Neural progenitor cell (in vitro differentiated cells): ENCODE measurements at regions not wholly inside any gene's neighbourhood (a gene's known extent, or its start where the extent isn't known, plus 50 kb on each side); places are given as distances from the start of the nearest gene placed in this dataset.

Experiments used
- DNase-seq: peaks from one replicate; pipeline ENCODE4 v3.0.0-alpha.2; 2016; ENCODE audit warnings: low spot score
- H2AFZ ChIP-seq: fragments of 200-600 bp; sonication (generic); replicated peaks from 2 replicates; pipeline ENCODE4 v1.6.1; 2016; ENCODE audit warnings: antibody characterized with exemption
- H3F3A ChIP-seq: fragments of 200-600 bp; sonication (generic); 2 replicates; pipeline ENCODE4 v1.6.1; 2016; ENCODE audit warnings: antibody characterized with exemption, low read depth
- H3K27ac ChIP-seq: fragments of 200-600 bp; sonication (generic); 2 replicates; pipeline ENCODE4 v1.5.1; 2016; ENCODE audit warnings: mild to moderate bottlenecking
- H3K27me3 ChIP-seq: fragments of 200-600 bp; sonication (generic); 2 replicates; pipeline ENCODE4 v1.6.1; 2016; ENCODE audit warnings: mild to moderate bottlenecking, moderate library complexity
- H3K36me3 ChIP-seq: fragments of 200-600 bp; sonication (generic); 2 replicates; pipeline ENCODE4 v1.5.1; 2016
- H3K4me1 ChIP-seq: fragments of 200-600 bp; sonication (generic); 2 replicates; pipeline ENCODE4 v1.6.1; 2016; ENCODE audit warnings: mixed run types
- H3K4me2 ChIP-seq: fragments of 200-600 bp; sonication (generic); 2 replicates; pipeline ENCODE4 v1.6.1; 2016
- H3K4me3 ChIP-seq: fragments of 200-600 bp; sonication (generic); 2 replicates; pipeline ENCODE4 v1.5.1; 2016
- H3K79me2 ChIP-seq: fragments of 200-600 bp; sonication (generic); 2 replicates; pipeline ENCODE4 v1.6.1; 2016; ENCODE audit warnings: low read depth
- H3K9ac ChIP-seq: fragments of 200-600 bp; sonication (generic); 2 replicates; pipeline ENCODE4 v1.6.1; 2016
- H3K9me3 ChIP-seq: fragments of 200-600 bp; sonication (generic); 2 replicates; pipeline ENCODE4 v1.5.1; 2016; ENCODE audit warnings: low read depth
- H4K20me1 ChIP-seq: fragments of 200-600 bp; sonication (generic); 2 replicates; pipeline ENCODE4 v1.6.1; 2016; ENCODE audit warnings: low read depth
- H3K27ac Mint-ChIP-seq: 3 replicates; pipeline ENCODE4 v1.8.0; 2021; ENCODE audit warnings: mixed read lengths
- H3K27me3 Mint-ChIP-seq: 2 replicates; pipeline ENCODE4 v1.8.0; 2022; ENCODE audit warnings: low read depth, mild to moderate bottlenecking, inconsistent platforms, moderate library complexity, mixed read lengths; ENCODE audit not compliant: insufficient read depth
- H3K36me3 Mint-ChIP-seq: 3 replicates; pipeline ENCODE4 v1.8.0; 2021; ENCODE audit warnings: mixed read lengths
- H3K4me1 Mint-ChIP-seq: 3 replicates; pipeline ENCODE4 v1.8.0; 2021; ENCODE audit warnings: mixed read lengths
- H3K4me3 Mint-ChIP-seq: 3 replicates; pipeline ENCODE4 v1.8.0; 2021; ENCODE audit warnings: mild to moderate bottlenecking, moderate library complexity, mixed read lengths
- H3K9me3 Mint-ChIP-seq: 3 replicates; pipeline ENCODE4 v1.8.0; 2020; ENCODE audit warnings: mixed read lengths
- CTCF ChIP-seq: fragments of 200-600 bp; sonication (generic); IDR thresholded peaks from 2 replicates; pipeline ENCODE4 v1.5.1; 2017; ENCODE audit warnings: antibody characterized with exemption, mild to moderate bottlenecking
- EZH2 ChIP-seq: fragments of 200-600 bp; sonication (generic); IDR thresholded peaks from 2 replicates; pipeline ENCODE4 v1.6.1; 2017; ENCODE audit warnings: antibody characterized with exemption, mild to moderate bottlenecking, moderate library complexity
- EZH2phosphoT487 ChIP-seq: fragments of 200-600 bp; sonication (generic); IDR thresholded peaks from 2 replicates; pipeline ENCODE4 v1.6.1; 2017; ENCODE audit warnings: antibody characterized with exemption

GRCh38 chr3:182597621-182598041, 195.7 kb upstream of the ATP11B start:
- Histone ChIP-seq H4K20me1 (no peaks in the 10 kb centered on the region), H3K9ac (no peak overlapping the region), H3F3A (no peaks in the 10 kb centered on the region), H3K9me3 (no peaks in the 10 kb centered on the region), H3K4me1 (peaks cover 11% of the 10 kb centered on the region), H2AFZ (no peak overlapping the region), H3K4me2 (no peak overlapping the region), H3K4me3 (no peak overlapping the region), H3K36me3 (no peaks in the 10 kb centered on the region), H3K27ac (no peak overlapping the region), H3K79me2 (no peaks in the 10 kb centered on the region), H3K27me3 (no peaks in the 10 kb centered on the region)
- Mint-ChIP-seq H3K36me3 (peaks cover 3% of the 10 kb centered on the region), H3K9me3 (peaks cover 4% of the 10 kb centered on the region), H3K4me1 (peaks cover 19% of the 10 kb centered on the region), H3K4me3 (no peak overlapping the region), H3K27me3 (no peaks in the 10 kb centered on the region), H3K27ac (no peak overlapping the region)
- TF ChIP-seq EZH2phosphoT487, result no peak
- TF ChIP-seq EZH2, result no peak
- TF ChIP-seq CTCF, result no peak
- no peak for DNase-seq

GRCh38 chr3:182601597-182601996, 191.7 kb upstream of the ATP11B start:
- H3K27ac ChIP-seq, result no peak overlapping the region
- no peaks in the 10 kb centered on the region for H3K27me3 ChIP-seq
- no peak overlapping the region for H3K4me2 ChIP-seq
- H4K20me1 ChIP-seq, result no peaks in the 10 kb centered on the region
- no peak overlapping the region for H2AFZ ChIP-seq
- no peak overlapping the region for H3K4me3 ChIP-seq
- no peaks in the 10 kb centered on the region for H3F3A ChIP-seq
- DNase-seq, result no peak
- TF ChIP-seq EZH2phosphoT487 (no peak), EZH2 (no peak), CTCF (no peak)
- no peak overlapping the region for H3K9ac ChIP-seq
- no peaks in the 10 kb centered on the region for H3K79me2 ChIP-seq
- no peaks in the 10 kb centered on the region for H3K9me3 ChIP-seq
- H3K27me3 Mint-ChIP-seq, result no peaks in the 10 kb centered on the region
- H3K9me3 Mint-ChIP-seq, result peaks cover 4% of the 10 kb centered on the region
- no peak overlapping the region for H3K4me3 Mint-ChIP-seq
- H3K27ac Mint-ChIP-seq, result no peak overlapping the region
- peaks cover 4% of the 10 kb centered on the region for H3K4me1 Mint-ChIP-seq
- no peaks in the 10 kb centered on the region for H3K36me3 ChIP-seq
- peaks cover 3% of the 10 kb centered on the region for H3K36me3 Mint-ChIP-seq
- H3K4me1 ChIP-seq, result peaks cover 3% of the 10 kb centered on the region

GRCh38 chr3:182603501-182603900, 189.8 kb upstream of the ATP11B start:
- TF ChIP-seq EZH2, result no peak
- TF ChIP-seq CTCF, result no peak
- TF ChIP-seq EZH2phosphoT487, result no peak
- peaks cover 3% of the 10 kb centered on the region for H3K36me3 Mint-ChIP-seq

More at GRCh38 chr3:182603501-182603900, 189.8 kb upstream of the ATP11B start:
- no peak for DNase-seq
- no peak overlapping the region for H3K4me3 Mint-ChIP-seq
- Histone ChIP-seq H3K79me2 (no peaks in the 10 kb centered on the region), H3K4me1 (peaks cover 4% of the 10 kb centered on the region), H3K4me3 (no peak overlapping the region), H2AFZ (no peak overlapping the region), H3K36me3 (no peaks in the 10 kb centered on the region), H3K27me3 (no peaks in the 10 kb centered on the region), H3K4me2 (no peak overlapping the region), H3F3A (no peaks in the 10 kb centered on the region), H3K9me3 (no peaks in the 10 kb centered on the region), H3K9ac (no peak overlapping the region), H3K27ac (peak overlapping the region; percentile 21), H4K20me1 (no peaks in the 10 kb centered on the region)
- no peaks in the 10 kb centered on the region for H3K27me3 Mint-ChIP-seq
- no peak overlapping the region for H3K27ac Mint-ChIP-seq
- peaks cover 4% of the 10 kb centered on the region for H3K9me3 Mint-ChIP-seq
- peaks cover 2% of the 10 kb centered on the region for H3K4me1 Mint-ChIP-seq
